ENCODE measurements at regions not wholly inside any gene's neighbourhood (a gene's known extent, or its start where the extent isn't known, plus 50 kb on each side); places are given as distances from the start of the nearest gene placed in this dataset.

DNA sequence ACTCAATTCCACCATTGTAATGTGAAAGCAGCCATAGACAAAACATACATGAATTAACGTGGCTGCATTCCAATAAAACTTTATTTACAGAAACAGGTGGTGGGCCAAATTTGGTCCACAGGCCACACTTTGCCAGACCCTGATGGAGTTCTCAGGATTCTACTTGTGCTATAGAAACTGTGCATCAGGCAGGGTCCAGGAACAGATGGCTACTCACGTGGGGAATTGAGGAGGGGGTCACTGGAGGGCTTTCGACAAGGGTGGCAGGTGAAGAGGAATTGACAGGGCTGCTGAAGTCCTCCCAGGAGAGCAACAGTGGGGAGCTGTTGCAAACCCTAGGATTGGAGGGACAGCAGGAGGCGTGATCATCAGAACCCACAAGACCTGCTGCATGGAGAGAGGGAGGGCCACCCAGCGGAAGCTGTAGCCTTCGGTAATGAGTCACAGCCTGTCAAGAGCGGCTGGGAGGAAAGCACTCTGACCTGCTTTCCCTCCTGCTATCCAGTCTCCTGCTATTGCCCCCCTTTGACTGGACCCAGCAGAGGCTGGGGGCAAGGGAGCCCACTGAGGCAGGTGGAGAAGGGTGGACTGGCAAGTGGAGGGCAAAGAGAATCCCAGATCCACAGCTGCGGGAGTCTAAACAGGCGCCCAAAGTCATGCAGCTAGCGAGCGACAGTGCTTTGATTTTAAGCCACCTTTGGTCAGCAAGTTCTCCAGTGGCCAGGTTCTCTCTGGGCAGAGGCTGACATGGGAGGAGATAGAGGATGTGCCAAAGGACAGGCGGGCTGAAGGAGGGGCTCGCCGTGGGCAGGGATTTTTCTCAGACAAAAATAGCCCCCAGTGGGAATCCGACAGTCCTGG, 138.3 kb upstream of the SMIM23 start:
- no peak for DNase-seq (ENCODE audit: extremely low read depth in 1 of 2, low read depth in 1 of 2)

DNA sequence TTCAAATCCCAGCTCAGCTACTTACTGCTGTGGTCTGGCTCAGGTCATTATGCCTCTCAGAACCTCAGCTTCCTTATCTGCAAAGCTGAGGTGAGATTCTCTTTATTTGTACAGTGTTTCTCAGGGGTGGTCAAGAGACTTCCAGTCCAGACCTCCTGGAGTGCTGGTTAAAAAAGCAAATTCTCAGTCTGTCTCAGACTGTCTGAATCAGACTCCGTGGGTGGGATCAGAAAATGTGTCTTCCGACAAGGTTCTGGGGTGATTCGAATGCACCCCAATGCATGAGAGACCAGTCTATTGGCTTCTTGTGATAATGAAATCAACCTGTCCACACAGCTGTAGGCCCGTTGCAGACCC, 137.7 kb upstream of the SMIM23 start:
- DNase-seq (ENCODE audit: extremely low read depth in 1 of 2, low read depth in 1 of 2): no peak

DNA sequence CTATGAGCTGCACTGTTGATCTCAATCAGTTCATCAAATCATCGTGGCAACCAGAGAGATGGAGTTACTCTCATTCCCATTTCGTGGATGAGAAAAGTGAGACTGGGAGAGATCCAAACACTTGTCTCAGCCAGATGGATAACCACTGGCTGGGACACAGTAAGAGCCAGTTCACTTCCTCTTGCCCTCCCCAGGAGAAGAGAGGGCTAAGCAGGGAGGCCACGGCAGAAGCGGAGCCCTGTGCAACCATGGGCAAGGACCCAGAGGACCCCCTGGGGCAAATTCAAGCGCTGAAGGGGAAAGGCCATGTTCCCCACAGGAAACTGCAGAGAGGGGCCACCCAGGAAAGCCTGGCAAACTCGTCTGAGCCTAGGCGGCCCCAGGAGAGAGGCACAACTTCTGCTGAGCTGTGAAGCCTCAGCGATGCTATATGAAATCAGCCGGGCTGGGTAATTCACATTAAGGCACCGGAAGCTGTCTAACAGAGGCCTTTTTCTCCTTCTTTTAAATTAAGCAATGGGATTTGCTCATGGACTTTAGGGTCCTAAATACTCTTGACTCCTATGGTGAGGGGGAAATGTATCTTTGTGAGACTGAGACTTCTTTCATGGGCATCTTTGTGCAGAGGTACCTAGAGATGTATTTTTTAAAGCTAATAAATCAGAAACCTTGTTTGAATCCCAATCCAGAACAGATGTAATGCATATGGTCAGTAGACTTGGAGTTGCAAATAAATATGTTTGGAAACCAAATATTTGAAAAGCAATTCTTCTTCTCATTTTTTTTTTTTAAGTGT, 137.1 kb upstream of the SMIM23 start:
- no peak for DNase-seq (ENCODE audit: extremely low read depth in 1 of 2, low read depth in 1 of 2)

GRCh38 chr5:171649075-171649401, 136.6 kb upstream of the SMIM23 start:
- DNase-seq (ENCODE audit: extremely low read depth in 1 of 2, low read depth in 1 of 2): no peak

DNA sequence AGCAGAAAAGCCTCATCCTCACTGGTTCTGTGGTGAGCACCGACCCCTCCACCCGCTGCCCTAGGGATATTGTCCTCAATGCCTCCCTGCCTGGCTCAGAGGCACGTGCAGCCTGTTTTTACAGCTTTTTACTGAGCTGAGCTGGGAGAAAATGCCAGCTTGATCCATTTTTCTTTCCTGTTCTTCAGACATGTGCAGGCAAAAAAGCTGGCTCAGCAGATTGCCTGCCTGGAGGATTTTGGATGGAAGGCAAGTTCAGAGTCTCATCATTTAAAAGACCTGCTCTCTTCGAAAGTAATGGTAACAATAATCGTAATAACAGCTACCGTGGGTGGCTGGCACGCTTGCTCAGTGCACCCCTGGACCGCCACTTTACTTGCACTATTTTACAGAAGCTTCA, 135.0 kb upstream of the SMIM23 start:
- no peak for DNase-seq (ENCODE audit: extremely low read depth in 1 of 2, low read depth in 1 of 2)

- DNase-seq (ENCODE audit: extremely low read depth in 1 of 2, low read depth in 1 of 2): no peak
Observed at GRCh38 chr5:171651102-171651501, 134.5 kb upstream of the SMIM23 start.

DNA sequence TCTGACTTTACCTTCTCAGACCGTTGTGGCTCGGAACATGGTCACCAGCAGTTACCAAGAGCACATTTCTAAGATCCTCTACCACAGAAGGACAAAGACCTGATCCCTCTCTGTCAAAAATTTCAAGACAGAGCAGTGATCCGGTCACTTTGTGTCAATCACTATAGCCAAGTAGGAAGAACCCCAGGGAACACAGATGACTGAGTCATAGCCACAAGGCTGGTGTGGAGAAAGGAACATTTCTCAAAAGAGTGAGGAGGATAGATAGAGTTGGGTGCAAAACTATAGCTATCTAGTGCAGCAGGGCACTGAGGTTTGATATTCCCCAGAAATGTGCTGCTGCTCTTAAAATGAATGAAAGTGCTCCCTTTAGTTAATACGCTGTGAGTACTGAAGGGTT, 130.7 kb upstream of the SMIM23 start:
- DNase-seq (ENCODE audit: extremely low read depth in 1 of 2, low read depth in 1 of 2): no peak

- no peak for DNase-seq (ENCODE audit: extremely low read depth in 1 of 2, low read depth in 1 of 2)
Observed at GRCh38 chr5:171657473-171657872, 128.1 kb upstream of the SMIM23 start.

GRCh38 chr5:171659896-171660295, 125.7 kb upstream of the SMIM23 start:
- DNase-seq (ENCODE audit: extremely low read depth in 1 of 2, low read depth in 1 of 2): no peak

GRCh38 chr5:171660434-171660833, 125.2 kb upstream of the SMIM23 start:
- no peak for DNase-seq (ENCODE audit: extremely low read depth in 1 of 2, low read depth in 1 of 2)

- DNase-seq (ENCODE audit: extremely low read depth in 1 of 2, low read depth in 1 of 2): no peak
Observed at GRCh38 chr5:171661143-171661542, 124.5 kb upstream of the SMIM23 start.

DNA sequence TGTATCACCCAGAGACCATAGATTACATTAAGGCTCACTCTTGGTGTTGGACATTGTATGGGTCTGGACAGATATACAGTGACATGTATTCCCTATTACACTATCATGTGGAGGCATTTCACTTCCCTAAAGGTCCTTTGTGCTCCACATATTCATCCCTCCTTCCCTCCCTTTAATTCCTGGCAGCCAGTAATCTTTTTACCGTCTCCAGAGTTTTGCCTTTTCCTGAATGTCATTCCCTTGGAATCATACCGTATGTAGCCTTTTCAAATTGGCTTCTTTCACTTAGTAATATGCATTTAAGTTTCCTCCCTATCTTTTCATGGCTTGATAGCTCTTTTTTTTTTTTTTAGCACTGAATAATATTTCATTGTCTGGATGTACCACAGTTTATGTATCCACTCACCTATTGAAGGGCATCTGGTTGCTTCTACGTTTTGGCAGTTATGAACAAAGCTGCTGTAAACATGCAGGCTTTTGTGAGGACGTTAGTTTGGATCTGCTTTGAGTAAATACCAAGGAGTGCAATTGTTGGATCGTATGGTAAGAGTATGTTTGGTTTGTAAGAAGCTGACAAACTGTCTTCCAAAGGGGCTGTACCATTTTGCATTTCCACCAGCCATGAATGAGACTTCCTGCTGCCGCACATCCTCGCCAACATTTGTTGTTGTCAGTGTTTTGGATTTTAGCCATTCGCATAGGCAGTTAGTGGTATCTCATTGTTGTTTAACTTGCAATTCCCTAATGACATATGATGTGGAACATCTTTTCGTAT, 122.1 kb upstream of the SMIM23 start:
- no peak for DNase-seq (ENCODE audit: extremely low read depth in 1 of 2, low read depth in 1 of 2)

- no peak for DNase-seq (ENCODE audit: extremely low read depth in 1 of 2, low read depth in 1 of 2)
Observed at GRCh38 chr5:171664489-171664888, 121.1 kb upstream of the SMIM23 start.

- DNase-seq (ENCODE audit: extremely low read depth in 1 of 2, low read depth in 1 of 2): no peak
Observed at GRCh38 chr5:171666815-171667214, 118.8 kb upstream of the SMIM23 start.

- no peak for DNase-seq (ENCODE audit: extremely low read depth in 1 of 2, low read depth in 1 of 2)
Observed at GRCh38 chr5:171667341-171668096, 118.1 kb upstream of the SMIM23 start.

DNA sequence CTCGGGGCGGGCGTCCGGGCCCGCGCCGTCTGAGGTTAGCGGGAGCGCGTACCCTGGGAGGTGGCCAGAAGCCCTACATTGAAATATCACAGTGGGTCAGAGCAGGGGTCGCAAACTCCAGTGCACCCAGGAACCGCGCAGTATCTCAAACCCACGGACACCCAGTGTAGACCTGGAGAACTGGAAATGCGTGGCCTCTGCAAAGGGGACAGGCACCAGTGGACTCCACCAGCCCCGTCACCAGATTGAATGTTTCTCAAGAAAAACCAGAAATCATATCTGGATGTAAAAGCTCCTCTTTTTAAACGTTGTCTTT, 117.6 kb upstream of the SMIM23 start:
- DNase-seq (ENCODE audit: extremely low read depth in 1 of 2, low read depth in 1 of 2): no peak

- DNase-seq (ENCODE audit: extremely low read depth in 1 of 2, low read depth in 1 of 2): no peak
Observed at GRCh38 chr5:171669571-171669970, 116.0 kb upstream of the SMIM23 start.

- no peak for DNase-seq (ENCODE audit: extremely low read depth in 1 of 2, low read depth in 1 of 2)
Observed at GRCh38 chr5:171672556-171672955, 113.1 kb upstream of the SMIM23 start.

GRCh38 chr5:171673328-171673727, 112.3 kb upstream of the SMIM23 start:
- no peak for DNase-seq (ENCODE audit: extremely low read depth in 1 of 2, low read depth in 1 of 2)

DNA sequence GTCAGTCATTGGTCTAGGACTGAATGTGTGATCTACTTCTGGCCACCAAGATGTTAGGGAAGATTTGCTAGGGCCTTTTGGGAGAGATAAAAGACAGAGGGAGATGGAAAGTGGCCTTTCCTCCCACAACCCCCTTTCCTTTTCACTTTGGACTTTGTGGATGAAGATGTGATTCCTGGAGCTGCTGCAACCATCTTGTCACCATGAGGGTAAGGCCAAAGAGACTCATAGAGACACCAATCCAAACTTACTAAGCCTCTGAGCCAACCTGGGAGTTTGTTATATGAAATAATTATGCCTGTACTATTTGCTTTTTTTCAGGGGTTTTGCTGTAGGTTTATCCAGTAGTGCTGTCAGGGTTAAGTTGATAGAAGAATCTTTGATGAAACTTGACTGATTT, 111.8 kb upstream of the SMIM23 start:
- no peak for DNase-seq (ENCODE audit: extremely low read depth in 1 of 2, low read depth in 1 of 2)

DNA sequence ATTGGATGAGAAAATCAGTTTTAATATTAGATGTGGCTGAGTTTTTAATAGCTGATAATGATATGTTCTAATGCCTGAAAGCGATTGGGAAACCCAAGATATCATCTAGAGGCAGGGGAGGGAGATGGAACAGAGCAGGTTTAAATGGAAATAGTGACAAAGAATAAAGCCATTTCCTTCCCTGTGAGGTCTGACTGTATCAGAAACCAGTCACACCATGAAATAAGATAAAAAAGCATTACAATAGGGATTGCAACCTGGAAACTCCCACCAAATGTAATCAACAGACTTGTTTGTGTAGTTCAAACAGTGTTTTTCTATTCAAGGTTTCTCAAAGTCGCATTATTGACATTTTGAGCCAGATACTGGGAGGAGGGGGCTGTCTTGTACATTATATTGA, 110.1 kb upstream of the SMIM23 start:
- DNase-seq (ENCODE audit: extremely low read depth in 1 of 2, low read depth in 1 of 2): no peak

Data from stimulated activated CD8-positive, alpha-beta memory T cell treated with anti-CD3 and anti-CD28 coated beads, Interleukin-7, amount 100 ng/mL, for 48 hours (primary cell).